ENCODE measurements at regions not wholly inside any gene's neighbourhood (a gene's known extent, or its start where the extent isn't known, plus 50 kb on each side); places are given as distances from the start of the nearest gene placed in this dataset.

- peak; percentile 73 for ATAC-seq
- Histone ChIP-seq H3K9me3 (ENCODE audit: low read length) (no peaks in the 10 kb centered on the region), H3K4me1 (ENCODE audit: insufficient read depth, low read length) (no peaks in the 10 kb centered on the region), H3K79me2 (ENCODE audit: insufficient read depth, low read length) (no peaks in the 10 kb centered on the region), H3K9ac (ENCODE audit: insufficient read depth, low read depth, low read length) (no peak overlapping the region), H4K20me1 (ENCODE audit: insufficient read depth, low read length) (no peaks in the 10 kb centered on the region), H3K4me3 (replicated peaks in 1 of 3; ENCODE audit: insufficient read depth in 1 of 3, low read depth in 2 of 3, low read length in 3 of 3) (no peak overlapping the region), H3K4me2 (ENCODE audit: low read depth, low read length) (no peak overlapping the region), H2AFZ (ENCODE audit: low read length) (no peak overlapping the region), H3K36me3 (replicated peaks in 1 of 2; ENCODE audit: control insufficient read depth in 1 of 2, insufficient read depth in 2 of 2, low read length in 2 of 2) (no peaks in the 10 kb centered on the region), H3K27ac (ENCODE audit: extremely low read length, insufficient read depth, low read length) (no peak overlapping the region), H3K27me3 (ENCODE audit: control insufficient read depth in 1 of 2, insufficient read depth in 2 of 2, low read length in 2 of 2) (no peaks in the 10 kb centered on the region; a peak in 1 of 5 replicates)
- in situ Hi-C loops (cut with HindIII; ENCODE audit: extremely low pct_ligation_motif_present, low pct_unique_long_range_greater_than_20kb), result loop anchor here (10.0 kb wide), 1 partner anchor 438 kb away; no protein-coding TSS in a partner anchor
- intact Hi-C loops (cut with micrococcal nuclease; ENCODE audit: unreplicated experiment), result loop anchor here (1.0 kb wide), 1 partner anchor 433 kb away; no protein-coding TSS in a partner anchor
- BruUV-seq (replicated peaks), result no TSS peak
- 2% methylated on average over 2 of the region's 2 CpGs for whole genome bisulfite sequencing (ENCODE audit: low lambda C conversion rate)
- FAIRE-seq, result peak; percentile 32
- ChIA-PET POLR2A (no interaction called here), CTCF (ENCODE audit: low intra/inter-chr PET ratio, low total read pairs) (interaction anchor here (1.1 to 1.6 kb wide), 2 partner anchors 433 to 566 kb away, joined by 5 to 9 read pairs; no protein-coding TSS in a partner anchor)
- DNase-seq (ENCODE audit: low spot score), result peak; percentile 41
- TF ChIP-seq ZNF383 (CRISPR knock-in tag; IDR thresholded peaks at IDR 0.05; ENCODE audit: borderline replicate concordance), result no peak
- no peak for TF ChIP-seq ZKSCAN1 (IDR thresholded peaks at IDR 0.05; ENCODE audit: low read length)
- no peak for TF ChIP-seq BRF2 (CRISPR knock-in tag; IDR thresholded peaks at IDR 0.05)
- TF ChIP-seq CTCF (CRISPR knock-in tag; IDR thresholded peaks at IDR 0.05), result peak; percentile 56
- no peak for TF ChIP-seq KDM3A (CRISPR knock-in tag; IDR thresholded peaks at IDR 0.05; ENCODE audit: low read depth)
- TF ChIP-seq ZNF609 (CRISPR knock-in tag; IDR thresholded peaks at IDR 0.05; ENCODE audit: borderline replicate concordance), result no peak
- TF ChIP-seq STAG1 (CRISPR knock-in tag; IDR thresholded peaks at IDR 0.05), result peak; percentile 49
- TF ChIP-seq SPEN (CRISPR knock-in tag; IDR thresholded peaks at IDR 0.05; ENCODE audit: low read depth), result no peak
- no peak for TF ChIP-seq POGK (CRISPR knock-in tag; conservative IDR thresholded peaks at IDR 0.05)
- no peak for TF ChIP-seq MED1 (CRISPR knock-in tag; IDR thresholded peaks at IDR 0.05)
- no peak for TF ChIP-seq GFI1 (CRISPR knock-in tag; IDR thresholded peaks at IDR 0.05; ENCODE audit: borderline replicate concordance)
- no peak for TF ChIP-seq NR0B2 (CRISPR knock-in tag; IDR thresholded peaks at IDR 0.05)
These were observed 1560.4 kb downstream of the OTOL1 start for GRCh38 chr3:163056874-163057497.

All from HepG2 (cell line).